Endothelial cell of umbilical vein (primary cell): ENCODE measurements at regions not wholly inside any gene's neighbourhood (a gene's known extent, or its start where the extent isn't known, plus 50 kb on each side); places are given as distances from the start of the nearest gene placed in this dataset.

Experiments
- BruUV-seq: library from RNA; stranded (reverse); fragments of 400-500 nt; replicated peaks from 2 replicates; lab custom pipeline; 2021; lab: Mats Ljungman, UMichigan
- CTCF ChIA-PET: fragments of 300-600, 350-600 bp; sonication (Branson Sonifier 250); formaldehyde crosslinking; loops from one replicate; lab custom pipeline; 2021; ENCODE audit warnings: antibody characterized with exemption, inconsistent platforms; lab: Charles Lee
- POLR2A ChIA-PET: fragments of 300-600, 350-600 bp; sonication (Branson Sonifier 250); formaldehyde crosslinking; loops from one replicate; lab custom pipeline; 2021; ENCODE audit warnings: antibody characterized with exemption, inconsistent platforms; lab: Charles Lee
- DNase-seq: peaks from one replicate; pipeline ENCODE4 v3.0.0-alpha.2; 2011; ENCODE audit warnings: low read depth, low spot score
- FAIRE-seq: peaks from 2 replicates; lab custom pipeline; 2011; peaks lifted over from hg19 to GRCh38; lab: Jason Lieb, UNC
- H2AFZ ChIP-seq: 2 replicates; pipeline ENCODE4 v1.6.0; 2012; ENCODE audit warnings: low read depth, low read length, control low read depth, inconsistent platforms
- H3K27ac ChIP-seq: 2 replicates; pipeline ENCODE4 v1.5.1; 2011; ENCODE audit warnings: low read depth, mild to moderate bottlenecking, control low read depth, low read length, moderate library complexity; ENCODE audit not compliant: insufficient read depth
- H3K27me3 ChIP-seq, 2 experiments: 2 replicates each; pipeline versions ENCODE4 v1.6.0 to v1.6.1; 2011; ENCODE audit warnings: low read length in 2 of 2, mixed read lengths in 1 of 2; ENCODE audit not compliant: control insufficient read depth in 2 of 2, insufficient read depth in 2 of 2
- H3K36me3 ChIP-seq, 2 experiments: 2 replicates in 1 of 2; 3 replicates in 1 of 2; pipeline ENCODE4 v1.5.1; 2011; ENCODE audit warnings: low read length in 2 of 2, mild to moderate bottlenecking in 1 of 2, moderate library complexity in 1 of 2; ENCODE audit not compliant: control insufficient read depth in 2 of 2, insufficient read depth in 2 of 2; ENCODE audit errors: extremely low read depth in 1 of 2
- H3K4me1 ChIP-seq: 3 replicates; pipeline ENCODE4 v1.5.1; 2011; ENCODE audit warnings: mild to moderate bottlenecking, low read length; ENCODE audit not compliant: control insufficient read depth, insufficient read depth; ENCODE audit errors: extremely low read depth
- H3K4me2 ChIP-seq: 2 replicates; pipeline ENCODE4 v1.6.1; 2011; ENCODE audit warnings: low read length, control low read depth, mixed read lengths; ENCODE audit not compliant: insufficient read depth
- H3K4me3 ChIP-seq, 3 experiments: fragments of 200-600 bp in 1 of 3; sonication (generic), shearing (Covaris generic) in 1 of 3; replicated peaks in 1 of 3; 2 replicates each; pipeline ENCODE4 v1.5.1; 2011 to 2016; ENCODE audit warnings: control low read depth in 3 of 3, low read length in 3 of 3, mild to moderate bottlenecking in 2 of 3, inconsistent platforms in 1 of 3, low read depth in 1 of 3, moderate library complexity in 1 of 3; ENCODE audit not compliant: insufficient read depth in 1 of 3
- H3K79me2 ChIP-seq: 2 replicates; pipeline ENCODE4 v1.6.0; 2012; ENCODE audit warnings: low read length, inconsistent platforms; ENCODE audit not compliant: control insufficient read depth, insufficient read depth
- H3K9ac ChIP-seq: replicated peaks from 2 replicates; pipeline ENCODE3; 2011; ENCODE audit warnings: low read length, control low read depth; ENCODE audit not compliant: insufficient read depth; ENCODE audit errors: extremely low read depth
- H3K9me1 ChIP-seq: replicated peaks from 3 replicates; pipeline ENCODE4 v1.6.0; 2011; ENCODE audit warnings: mild to moderate bottlenecking, low read length; ENCODE audit not compliant: control insufficient read depth, insufficient read depth; ENCODE audit errors: extremely low read depth
- H3K9me3 ChIP-seq: replicated peaks from 2 replicates; pipeline ENCODE4 v1.5.1; 2012; ENCODE audit warnings: low read length, inconsistent platforms; ENCODE audit not compliant: control insufficient read depth, insufficient read depth
- H4K20me1 ChIP-seq: replicated peaks from 2 replicates; pipeline ENCODE3; 2011; ENCODE audit warnings: mild to moderate bottlenecking, low read length; ENCODE audit not compliant: control insufficient read depth, insufficient read depth; ENCODE audit errors: extremely low read depth
- EZH2 ChIP-seq: IDR thresholded peaks from 2 replicates; pipeline ENCODE4 v1.6.1; 2012; ENCODE audit warnings: borderline replicate concordance, low read depth, mild to moderate bottlenecking, moderate library complexity, low read length, inconsistent platforms; ENCODE audit not compliant: severe bottlenecking
- FOS ChIP-seq: IDR thresholded peaks from 2 replicates; pipeline ENCODE4 v1.6.1; 2011; ENCODE audit warnings: mild to moderate bottlenecking, low read length, moderate library complexity, borderline replicate concordance; ENCODE audit not compliant: insufficient read depth
- GATA2 ChIP-seq: IDR thresholded peaks from 2 replicates; pipeline ENCODE4 v1.7.0; 2011; ENCODE audit warnings: low read depth, mild to moderate bottlenecking, moderate library complexity, mixed read lengths, low read length; ENCODE audit not compliant: insufficient read length, insufficient read depth
- JUN ChIP-seq: IDR thresholded peaks from 2 replicates; pipeline ENCODE4 v1.6.1; 2011; ENCODE audit warnings: borderline replicate concordance, low read depth; ENCODE audit not compliant: insufficient read length, insufficient read depth
- MYC ChIP-seq: IDR thresholded peaks from one replicate; pipeline ENCODE4 v1.6.1; 2011; ENCODE audit warnings: mild to moderate bottlenecking, low read depth, low read length
- POLR2A ChIP-seq: IDR thresholded peaks from 2 replicates; pipeline ENCODE4 v1.6.1; 2012; ENCODE audit warnings: low read depth, mild to moderate bottlenecking, control low read depth, low read length
- POLR2AphosphoS5 ChIP-seq: IDR thresholded peaks from 2 replicates; pipeline ENCODE4 v1.6.1; 2012; ENCODE audit warnings: low read depth, mild to moderate bottlenecking, control low read depth, low read length, moderate library complexity; ENCODE audit not compliant: insufficient read depth
- dilution Hi-C: fragments of 300-500 bp; cut with MboI; formaldehyde crosslinking; loops from one replicate; pipeline ENCODE4 v1.15.0; 2019; ENCODE audit warnings: low sequenced_read_pairs; ENCODE audit not compliant: extremely low pct_ligation_motif_present
- intact Hi-C: fragments of 100-400 bp; cut with micrococcal nuclease; formaldehyde crosslinking; loops from one replicate; pipeline ENCODE4 v1.10.0; 2022
- TF ChIP-seq, protein P1 (sequence below), 2 donors: IDR thresholded peaks; 1 replicate in 1 of 2; 2 replicates in 1 of 2; pipeline ENCODE4 v1.5.1; 2011; ENCODE audit warnings: low read length in 2 of 2, mild to moderate bottlenecking in 2 of 2, moderate library complexity in 2 of 2, control low read depth in 1 of 2, inconsistent platforms in 1 of 2, low read depth in 1 of 2; ENCODE audit not compliant: insufficient read depth in 1 of 2; ENCODE audit errors: extremely low read depth in 1 of 2
- TF ChIP-seq, protein P2 (sequence below): IDR thresholded peaks from 2 replicates; pipeline ENCODE4 v1.6.1; 2011; ENCODE audit not compliant: insufficient read depth, insufficient read length

DNA sequence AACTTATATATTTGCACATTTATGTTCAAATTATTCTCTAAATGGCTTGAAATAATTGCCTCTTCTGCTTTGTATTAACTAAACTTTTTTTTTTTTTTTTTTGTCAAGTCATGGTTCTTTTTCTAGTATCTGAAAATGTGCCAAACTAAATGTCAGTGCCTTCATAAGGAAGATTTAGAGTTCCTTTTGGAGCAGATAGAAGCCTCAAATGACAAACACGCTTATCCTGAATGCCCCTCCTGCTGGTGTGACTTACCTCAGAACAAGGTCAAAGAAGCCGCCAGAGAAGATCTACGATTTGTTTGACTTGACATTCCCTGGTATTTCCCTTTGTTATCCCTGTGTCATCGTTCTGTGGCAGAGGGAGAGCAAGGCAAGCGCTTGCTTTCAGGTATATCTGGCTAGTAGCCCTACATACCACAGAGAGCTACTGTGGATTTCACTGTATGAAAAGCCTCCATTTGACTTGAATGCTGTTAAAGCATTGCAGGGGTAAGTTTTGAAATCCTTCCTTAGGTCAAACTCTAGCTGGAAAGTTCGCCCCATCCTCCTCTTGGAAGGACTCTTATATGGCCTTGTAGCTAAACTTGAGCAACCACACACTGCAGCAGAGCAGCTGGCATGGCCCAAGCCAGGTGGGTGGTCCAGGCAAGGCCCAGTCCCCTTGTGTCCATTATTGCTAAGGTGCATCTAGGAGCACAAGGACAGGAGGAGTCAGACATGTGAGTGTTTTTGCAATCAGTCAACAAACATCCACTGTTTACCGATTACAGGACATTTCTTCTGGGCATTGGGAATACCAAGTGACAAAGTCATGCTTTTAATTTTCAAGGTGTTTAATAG, 285.4 kb upstream of the USP25 start:
- H3K27me3 ChIP-seq = no peaks in the 10 kb centered on the region
- H2AFZ ChIP-seq = no peak overlapping the region
- no peak overlapping the region for H3K27ac ChIP-seq
- H3K4me1 ChIP-seq = no peaks in the 10 kb centered on the region
- TF ChIP-seq POLR2AphosphoS5 (no peak), MYC (no peak), FOS (no peak), JUN (no peak), POLR2A (no peak), EZH2 (no peak), GATA2 (no peak)
- TF ChIP-seq, protein P1, sequence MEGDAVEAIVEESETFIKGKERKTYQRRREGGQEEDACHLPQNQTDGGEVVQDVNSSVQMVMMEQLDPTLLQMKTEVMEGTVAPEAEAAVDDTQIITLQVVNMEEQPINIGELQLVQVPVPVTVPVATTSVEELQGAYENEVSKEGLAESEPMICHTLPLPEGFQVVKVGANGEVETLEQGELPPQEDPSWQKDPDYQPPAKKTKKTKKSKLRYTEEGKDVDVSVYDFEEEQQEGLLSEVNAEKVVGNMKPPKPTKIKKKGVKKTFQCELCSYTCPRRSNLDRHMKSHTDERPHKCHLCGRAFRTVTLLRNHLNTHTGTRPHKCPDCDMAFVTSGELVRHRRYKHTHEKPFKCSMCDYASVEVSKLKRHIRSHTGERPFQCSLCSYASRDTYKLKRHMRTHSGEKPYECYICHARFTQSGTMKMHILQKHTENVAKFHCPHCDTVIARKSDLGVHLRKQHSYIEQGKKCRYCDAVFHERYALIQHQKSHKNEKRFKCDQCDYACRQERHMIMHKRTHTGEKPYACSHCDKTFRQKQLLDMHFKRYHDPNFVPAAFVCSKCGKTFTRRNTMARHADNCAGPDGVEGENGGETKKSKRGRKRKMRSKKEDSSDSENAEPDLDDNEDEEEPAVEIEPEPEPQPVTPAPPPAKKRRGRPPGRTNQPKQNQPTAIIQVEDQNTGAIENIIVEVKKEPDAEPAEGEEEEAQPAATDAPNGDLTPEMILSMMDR (IDR thresholded peaks at IDR 0.05; ENCODE audit: extremely low read depth in 1 of 2, insufficient read depth in 1 of 2, low read depth in 1 of 2, low read length in 2 of 2) = no peak
- TF ChIP-seq, protein P2, sequence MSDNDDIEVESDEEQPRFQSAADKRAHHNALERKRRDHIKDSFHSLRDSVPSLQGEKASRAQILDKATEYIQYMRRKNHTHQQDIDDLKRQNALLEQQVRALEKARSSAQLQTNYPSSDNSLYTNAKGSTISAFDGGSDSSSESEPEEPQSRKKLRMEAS = no peak
- intact Hi-C loops = no loop called here
- no peak overlapping the region for H3K4me2 ChIP-seq
- no peak overlapping the region for H3K9ac ChIP-seq
- ChIA-PET POLR2A (no interaction called here), CTCF (no interaction called here)
- dilution Hi-C loops = no loop called here
- H3K4me3 ChIP-seq = no peak overlapping the region
- H3K9me1 ChIP-seq = no peaks in the 10 kb centered on the region
- H3K9me3 ChIP-seq = no peaks in the 10 kb centered on the region
- FAIRE-seq (no peak), DNase-seq (no peak)
- H3K36me3 ChIP-seq = no peaks in the 10 kb centered on the region
- no peaks in the 10 kb centered on the region for H3K79me2 ChIP-seq
- H4K20me1 ChIP-seq = no peaks in the 10 kb centered on the region
- BruUV-seq = no TSS peak
